ENCODE measurements at regions not wholly inside any gene's neighbourhood (a gene's known extent, or its start where the extent isn't known, plus 50 kb on each side); places are given as distances from the start of the nearest gene placed in this dataset.

GRCh38 chr14:98878282-98878681 lies 393.7 kb downstream of the BCL11B start:
- H3K9me3 ChIP-seq (ENCODE audit: control insufficient read depth, low read length) = no peaks in the 10 kb centered on the region
- H3K27ac ChIP-seq = no peak overlapping the region

GRCh38 chr14:98886982-98887381 lies 385.0 kb downstream of the BCL11B start:
- no peaks in the 10 kb centered on the region for H3K9me3 ChIP-seq (ENCODE audit: control insufficient read depth, low read length)
- no peaks in the 10 kb centered on the region for H3K79me2 ChIP-seq
- H2AFZ ChIP-seq = no peak overlapping the region
- H3K4me2 ChIP-seq (ENCODE audit: low read length) = no peak overlapping the region
- no peak overlapping the region for H3K4me3 ChIP-seq (ENCODE audit: low read depth, low read length)
- no peak overlapping the region for H3K27ac ChIP-seq
- no peak overlapping the region for H3K9ac ChIP-seq
- no peaks in the 10 kb centered on the region for H3K27me3 ChIP-seq (ENCODE audit: control insufficient read depth, insufficient read depth, low read length)
- no peak for TF ChIP-seq CTCF (IDR thresholded peaks at IDR 0.05)
- no peaks in the 10 kb centered on the region for H3K36me3 ChIP-seq (ENCODE audit: control insufficient read depth, insufficient read depth, low read length)
- no peaks in the 10 kb centered on the region for H3K4me1 ChIP-seq

More at GRCh38 chr14:98878282-98878681, 393.7 kb downstream of the BCL11B start:
- Histone ChIP-seq H2AFZ (no peak overlapping the region), H3K4me1 (no peaks in the 10 kb centered on the region), H3K36me3 (ENCODE audit: control insufficient read depth, insufficient read depth, low read length) (no peaks in the 10 kb centered on the region), H3K9ac (no peak overlapping the region), H3K27me3 (ENCODE audit: control insufficient read depth, insufficient read depth, low read length) (no peaks in the 10 kb centered on the region), H3K79me2 (no peaks in the 10 kb centered on the region), H3K4me2 (ENCODE audit: low read length) (no peak overlapping the region), H3K4me3 (ENCODE audit: low read depth, low read length) (no peak overlapping the region)
- no peak for TF ChIP-seq CTCF (IDR thresholded peaks at IDR 0.05)

- H3K27me3 ChIP-seq (ENCODE audit: control insufficient read depth, insufficient read depth, low read length) = no peaks in the 10 kb centered on the region
- H3K79me2 ChIP-seq = no peaks in the 10 kb centered on the region
- no peak overlapping the region for H3K9ac ChIP-seq
- TF ChIP-seq CTCF (IDR thresholded peaks at IDR 0.05) = no peak
- no peak overlapping the region for H2AFZ ChIP-seq
- H3K4me2 ChIP-seq (ENCODE audit: low read length) = no peak overlapping the region
- no peaks in the 10 kb centered on the region for H3K4me1 ChIP-seq
- no peaks in the 10 kb centered on the region for H3K9me3 ChIP-seq (ENCODE audit: control insufficient read depth, low read length)
- H3K4me3 ChIP-seq (ENCODE audit: low read depth, low read length) = no peak overlapping the region
- H3K36me3 ChIP-seq (ENCODE audit: control insufficient read depth, insufficient read depth, low read length) = no peaks in the 10 kb centered on the region
- H3K27ac ChIP-seq = no peak overlapping the region
Observed at GRCh38 chr14:98888281-98888680, 383.7 kb downstream of the BCL11B start.

- H2AFZ ChIP-seq = no peak overlapping the region
- H3K4me2 ChIP-seq (ENCODE audit: low read length) = no peak overlapping the region
- no peak for TF ChIP-seq CTCF (IDR thresholded peaks at IDR 0.05)
- no peaks in the 10 kb centered on the region for H3K36me3 ChIP-seq (ENCODE audit: control insufficient read depth, insufficient read depth, low read length)
- no peaks in the 10 kb centered on the region for H3K27me3 ChIP-seq (ENCODE audit: control insufficient read depth, insufficient read depth, low read length)
- H3K4me3 ChIP-seq (ENCODE audit: low read depth, low read length) = no peak overlapping the region
- no peaks in the 10 kb centered on the region for H3K4me1 ChIP-seq
- H3K79me2 ChIP-seq = no peaks in the 10 kb centered on the region
- no peak overlapping the region for H3K27ac ChIP-seq
- H3K9ac ChIP-seq = no peak overlapping the region
- H3K9me3 ChIP-seq (ENCODE audit: control insufficient read depth, low read length) = no peaks in the 10 kb centered on the region
Observed at GRCh38 chr14:98888927-98889835, 382.8 kb downstream of the BCL11B start.

GRCh38 chr14:98889836-98890185 lies 382.2 kb downstream of the BCL11B start:
- H3K79me2 ChIP-seq = no peaks in the 10 kb centered on the region
- H2AFZ ChIP-seq = no peak overlapping the region
- H3K4me2 ChIP-seq (ENCODE audit: low read length) = no peak overlapping the region
- H3K36me3 ChIP-seq (ENCODE audit: control insufficient read depth, insufficient read depth, low read length) = no peaks in the 10 kb centered on the region
- no peak for TF ChIP-seq CTCF (IDR thresholded peaks at IDR 0.05)
- H3K9ac ChIP-seq = no peak overlapping the region
- H3K27ac ChIP-seq = no peak overlapping the region
- H3K4me1 ChIP-seq = no peaks in the 10 kb centered on the region
- no peaks in the 10 kb centered on the region for H3K27me3 ChIP-seq (ENCODE audit: control insufficient read depth, insufficient read depth, low read length)
- no peaks in the 10 kb centered on the region for H3K9me3 ChIP-seq (ENCODE audit: control insufficient read depth, low read length)
- no peak overlapping the region for H3K4me3 ChIP-seq (ENCODE audit: low read depth, low read length)
